GM19438 (cell line): ENCODE measurements at regions not wholly inside any gene's neighbourhood (a gene's known extent, or its start where the extent isn't known, plus 50 kb on each side); places are given as distances from the start of the nearest gene placed in this dataset.
"Not testable (repeated sequence)": the region's sequence is repeated elsewhere in the genome, so short reads cannot be mapped to it uniquely, and the experiment has no call there.

Source experiments
- ATAC-seq: cut with Tn5 transposase; IDR thresholded peaks from one replicate; pipeline ENCODE4 v1.9.1; 2021; ENCODE audit warnings: low read depth; ENCODE audit not compliant: unreplicated experiment

- ATAC-seq = no peak
Measured at GRCh38 chr10:4260483-4261124, 475.6 kb upstream of the KLF6 start.

GRCh38 chr10:4257939-4258465 lies 473.0 kb upstream of the KLF6 start:
- no peak for ATAC-seq

- no peak for ATAC-seq
Measured at GRCh38 chr10:4256971-4257370, 472.0 kb upstream of the KLF6 start.

GRCh38 chr10:4255751-4256150 lies 470.7 kb upstream of the KLF6 start:
- no peak for ATAC-seq

- no peak for ATAC-seq
Measured at GRCh38 chr10:4254101-4254994, 469.3 kb upstream of the KLF6 start.

GRCh38 chr10:4252701-4253100 lies 467.7 kb upstream of the KLF6 start:
- ATAC-seq = no peak

- peak; percentile 70 for ATAC-seq
Measured at GRCh38 chr10:4250587-4250887, 465.5 kb upstream of the KLF6 start.

- no peak for ATAC-seq
Measured at GRCh38 chr10:4249841-4250586, 465.0 kb upstream of the KLF6 start.

GRCh38 chr10:4247379-4247778 lies 462.4 kb upstream of the KLF6 start:
- ATAC-seq = no peak

- no peak for ATAC-seq
Measured at GRCh38 chr10:4246881-4247358, 461.9 kb upstream of the KLF6 start.

GRCh38 chr10:4243651-4244050 lies 458.6 kb upstream of the KLF6 start:
- no peak for ATAC-seq

- no peak for ATAC-seq
Measured at GRCh38 chr10:4243169-4243568, 458.2 kb upstream of the KLF6 start.

GRCh38 chr10:4242561-4243035 lies 457.6 kb upstream of the KLF6 start:
- ATAC-seq = no peak

- no peak for ATAC-seq
Measured at GRCh38 chr10:4241724-4242345, 456.8 kb upstream of the KLF6 start.

GRCh38 chr10:4240608-4241197 lies 455.7 kb upstream of the KLF6 start:
- ATAC-seq = no peak

GRCh38 chr10:4239186-4239585 lies 454.2 kb upstream of the KLF6 start:
- ATAC-seq = no peak

GRCh38 chr10:4236905-4237304 lies 451.9 kb upstream of the KLF6 start:
- ATAC-seq = not testable (repeated sequence)

GRCh38 chr10:4234661-4235060 lies 449.7 kb upstream of the KLF6 start:
- no peak for ATAC-seq

- ATAC-seq = no peak
Measured at GRCh38 chr10:4231439-4231838, 446.4 kb upstream of the KLF6 start.

- ATAC-seq = no peak
Measured at GRCh38 chr10:4230036-4230435, 445.0 kb upstream of the KLF6 start.
